ENCODE measurements at regions not wholly inside any gene's neighbourhood (a gene's known extent, or its start where the extent isn't known, plus 50 kb on each side); places are given as distances from the start of the nearest gene placed in this dataset.
A peak's percentile ranks its signal among the peaks of the same experiment; 100 is the strongest.

DNA sequence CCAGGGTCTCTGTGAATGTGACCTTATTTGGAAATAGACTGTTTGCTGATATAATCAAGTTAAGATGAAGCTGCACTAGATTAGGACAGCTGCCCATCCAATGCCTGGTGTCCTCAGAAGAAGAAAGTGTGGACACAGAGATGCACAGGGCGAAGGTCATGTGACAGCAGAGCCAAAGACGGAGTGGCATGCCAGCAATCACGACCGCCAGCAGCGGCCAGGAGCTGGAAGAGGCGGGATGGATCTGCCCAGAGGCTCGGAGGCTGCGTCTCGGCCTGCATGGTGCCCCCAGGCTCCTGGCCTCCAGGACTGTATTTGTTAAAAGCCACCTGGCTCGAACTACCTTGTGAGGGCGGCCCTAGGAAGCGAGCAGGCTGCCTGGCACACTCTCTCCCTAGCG lies 76.5 kb downstream of the RFLNA start:
- TF ChIP-seq, protein P1, sequence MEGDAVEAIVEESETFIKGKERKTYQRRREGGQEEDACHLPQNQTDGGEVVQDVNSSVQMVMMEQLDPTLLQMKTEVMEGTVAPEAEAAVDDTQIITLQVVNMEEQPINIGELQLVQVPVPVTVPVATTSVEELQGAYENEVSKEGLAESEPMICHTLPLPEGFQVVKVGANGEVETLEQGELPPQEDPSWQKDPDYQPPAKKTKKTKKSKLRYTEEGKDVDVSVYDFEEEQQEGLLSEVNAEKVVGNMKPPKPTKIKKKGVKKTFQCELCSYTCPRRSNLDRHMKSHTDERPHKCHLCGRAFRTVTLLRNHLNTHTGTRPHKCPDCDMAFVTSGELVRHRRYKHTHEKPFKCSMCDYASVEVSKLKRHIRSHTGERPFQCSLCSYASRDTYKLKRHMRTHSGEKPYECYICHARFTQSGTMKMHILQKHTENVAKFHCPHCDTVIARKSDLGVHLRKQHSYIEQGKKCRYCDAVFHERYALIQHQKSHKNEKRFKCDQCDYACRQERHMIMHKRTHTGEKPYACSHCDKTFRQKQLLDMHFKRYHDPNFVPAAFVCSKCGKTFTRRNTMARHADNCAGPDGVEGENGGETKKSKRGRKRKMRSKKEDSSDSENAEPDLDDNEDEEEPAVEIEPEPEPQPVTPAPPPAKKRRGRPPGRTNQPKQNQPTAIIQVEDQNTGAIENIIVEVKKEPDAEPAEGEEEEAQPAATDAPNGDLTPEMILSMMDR (conservative IDR thresholded peaks at IDR 0.05; ENCODE audit: low read depth, low read length): no peak
- DNase-seq (ENCODE audit: low read depth): no peak
- no peak overlapping the region for H3K4me3 ChIP-seq (ENCODE audit: low read depth, low read length)

DNA sequence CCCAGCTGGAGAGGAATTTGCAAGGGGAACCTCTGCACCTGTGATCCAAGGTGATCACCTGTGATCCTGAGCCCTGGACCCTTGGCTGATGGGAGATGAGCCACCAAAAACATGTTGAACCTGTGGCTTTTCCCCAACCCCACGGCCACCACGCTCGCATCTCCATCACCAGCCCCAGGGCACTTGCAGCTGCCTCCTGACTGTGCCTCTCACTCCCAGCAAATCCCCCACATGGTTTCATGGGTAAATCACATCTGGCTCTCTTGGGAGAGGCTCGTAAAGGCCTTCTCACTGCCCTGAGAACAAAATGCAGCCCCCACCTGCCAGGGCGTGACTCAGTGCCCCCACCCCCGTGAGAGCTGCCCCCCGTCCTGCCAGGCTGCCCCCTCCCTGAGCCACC lies 76.0 kb downstream of the RFLNA start:
- TF ChIP-seq, protein P1 (conservative IDR thresholded peaks at IDR 0.05; ENCODE audit: low read depth, low read length): no peak
- no peak for DNase-seq (ENCODE audit: low read depth)
- H3K4me3 ChIP-seq (ENCODE audit: low read depth, low read length): no peak overlapping the region

DNA sequence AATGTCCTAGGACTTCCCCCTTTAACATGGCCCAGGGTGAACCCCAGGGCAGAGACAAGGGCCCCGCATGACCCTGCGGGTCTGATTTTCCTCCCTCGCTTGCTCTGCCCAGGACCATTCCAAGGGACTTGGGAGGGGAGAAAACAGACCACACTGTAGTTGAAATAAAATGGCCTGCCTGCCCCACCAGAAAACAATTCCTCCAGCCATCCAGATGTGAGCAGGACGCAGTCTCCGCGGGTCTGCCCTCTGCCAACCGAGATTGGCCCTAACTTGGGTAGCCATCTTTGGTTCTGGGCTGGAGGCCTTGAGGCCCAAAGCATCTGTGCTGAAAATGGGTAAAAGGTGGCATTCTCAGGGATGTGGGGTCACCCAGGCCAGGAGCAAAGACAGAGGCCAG lies 75.5 kb downstream of the RFLNA start:
- H3K4me3 ChIP-seq (ENCODE audit: low read depth, low read length): no peak overlapping the region
- TF ChIP-seq, protein P1 (conservative IDR thresholded peaks at IDR 0.05; ENCODE audit: low read depth, low read length): no peak
- no peak for DNase-seq (ENCODE audit: low read depth)

DNA sequence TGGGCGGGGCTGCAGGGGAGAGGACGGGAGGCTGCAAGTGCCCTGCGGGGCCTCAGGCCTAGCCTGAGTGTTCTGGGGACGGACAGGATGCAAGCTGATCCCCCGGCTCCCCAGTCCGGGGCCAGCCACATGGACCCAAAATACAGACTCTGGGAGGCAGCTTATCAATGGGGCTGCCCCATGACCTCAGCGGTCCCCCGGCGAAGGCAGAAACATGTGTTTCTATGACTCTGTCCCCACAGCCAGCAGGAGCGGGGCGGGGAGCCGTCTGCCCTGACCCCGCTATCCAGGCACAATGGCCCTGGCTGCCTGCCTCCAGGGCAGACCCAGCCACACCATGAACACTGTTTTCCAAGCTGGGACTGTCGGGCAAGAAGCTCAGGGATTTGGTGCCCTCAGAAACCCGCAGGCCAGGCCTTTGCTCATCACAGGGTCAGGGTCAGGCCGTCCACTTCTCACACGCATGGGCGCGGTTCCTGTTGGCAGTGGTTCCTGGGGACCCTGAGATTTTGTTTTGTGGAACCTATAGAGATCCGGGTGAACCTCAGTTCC lies 75.0 kb downstream of the RFLNA start:
- no peak overlapping the region for H3K4me3 ChIP-seq (ENCODE audit: low read depth, low read length)
- TF ChIP-seq, protein P1 (conservative IDR thresholded peaks at IDR 0.05; ENCODE audit: low read depth, low read length): no peak
- no peak for DNase-seq (ENCODE audit: low read depth)

DNA sequence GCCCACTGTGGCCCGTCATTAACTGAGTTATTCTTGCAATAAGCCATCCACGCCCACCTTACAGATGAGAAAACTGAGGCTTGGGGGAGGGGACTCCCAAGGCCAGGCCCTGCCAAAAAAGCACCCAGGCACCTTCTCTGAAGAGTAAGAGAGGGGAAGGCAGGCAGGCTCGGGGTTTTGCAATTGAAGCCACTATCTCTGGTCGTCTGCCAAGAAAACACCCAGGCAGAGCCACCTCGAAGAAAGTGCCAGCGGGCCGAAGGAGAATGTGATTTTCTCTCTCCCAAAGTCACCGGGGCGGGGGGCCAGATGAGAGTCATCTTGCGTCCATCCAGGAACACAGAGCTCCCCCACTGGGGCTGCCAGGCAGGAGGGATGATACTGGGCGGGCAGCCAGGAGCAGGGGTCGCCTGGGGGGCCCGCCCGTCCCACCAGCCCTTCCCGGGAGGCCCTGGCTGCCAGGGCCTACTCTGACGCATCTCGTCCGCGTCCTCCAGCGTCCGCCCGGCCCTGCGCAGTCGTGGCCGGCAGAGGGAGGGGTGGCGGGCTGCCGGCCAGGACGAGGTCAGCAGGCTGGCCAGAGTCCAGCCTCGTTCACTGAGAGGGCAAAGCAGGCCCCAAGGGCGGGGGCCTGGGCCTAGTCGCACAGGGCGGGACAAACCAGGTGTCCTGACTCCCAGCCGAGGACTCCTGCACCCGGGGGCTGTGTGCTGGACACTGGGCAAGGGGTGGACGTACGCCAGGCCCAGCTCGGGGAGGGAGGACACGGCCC lies 74.3 kb downstream of the RFLNA start:
- DNase-seq (ENCODE audit: low read depth): no peak
- peak overlapping the region; percentile 33 for H3K4me3 ChIP-seq (ENCODE audit: low read depth, low read length)
- TF ChIP-seq, protein P1 (conservative IDR thresholded peaks at IDR 0.05; ENCODE audit: low read depth, low read length): peak; percentile 44

DNA sequence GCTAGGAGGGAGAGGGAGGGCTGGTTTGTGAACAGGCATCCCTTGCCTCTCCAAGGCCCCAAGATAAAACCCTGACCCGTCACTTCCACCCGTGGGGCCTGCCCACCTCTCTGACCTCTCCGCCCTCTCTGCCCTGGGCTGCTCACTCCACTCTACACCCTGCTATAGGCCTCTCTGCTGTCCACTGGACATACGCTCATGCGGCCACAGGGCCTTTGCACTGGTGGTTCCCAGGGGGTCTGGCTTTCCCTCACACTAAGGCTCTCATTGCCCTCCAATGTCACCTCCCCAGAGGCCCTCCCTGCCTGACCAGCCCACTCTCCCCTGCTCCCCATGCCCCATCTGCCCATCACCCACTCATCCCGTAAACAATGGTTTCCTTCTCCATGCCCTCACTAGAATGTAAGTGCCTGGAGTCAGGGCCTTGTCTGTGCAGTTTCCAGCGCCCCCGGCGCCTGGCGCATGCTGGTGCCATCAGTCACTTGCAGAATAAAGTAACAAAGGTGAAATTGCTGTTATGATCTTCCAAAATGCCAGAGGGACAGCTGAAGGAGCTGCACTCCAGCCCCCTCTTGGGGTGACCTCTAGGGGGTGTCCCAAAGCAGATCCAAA lies 73.6 kb downstream of the RFLNA start:
- H3K4me3 ChIP-seq (ENCODE audit: low read depth, low read length): no peak overlapping the region
- DNase-seq (ENCODE audit: low read depth): no peak
- TF ChIP-seq, protein P1 (conservative IDR thresholded peaks at IDR 0.05; ENCODE audit: low read depth, low read length): no peak

Measured in epithelial cell of proximal tubule (primary cell).